Smooth muscle cell (in vitro differentiated cells): ENCODE measurements at regions not wholly inside any gene's neighbourhood (a gene's known extent, or its start where the extent isn't known, plus 50 kb on each side); places are given as distances from the start of the nearest gene placed in this dataset.

Source experiments
- DNase-seq: peaks from one replicate; lab custom pipeline; 2025; ENCODE audit not compliant: unreplicated experiment; lab: John Stamatoyannopoulos, UW
- H2AFZ ChIP-seq: fragments of 200-600 bp; sonication (generic); 2 replicates; pipeline ENCODE4 v1.6.0; 2016; ENCODE audit warnings: antibody characterized with exemption, low read depth, mild to moderate bottlenecking
- H3F3A ChIP-seq: fragments of 200-600 bp; sonication (generic); 2 replicates; pipeline ENCODE4 v1.6.0; 2017; ENCODE audit warnings: antibody characterized with exemption, low read depth
- H3K27ac ChIP-seq: fragments of 200-600 bp; sonication (generic); 2 replicates; pipeline ENCODE4 v1.5.1; 2016; ENCODE audit warnings: low read depth, mild to moderate bottlenecking
- H3K27me3 ChIP-seq: fragments of 200-600 bp; sonication (generic); 2 replicates; pipeline ENCODE4 v1.6.1; 2016; ENCODE audit warnings: low read depth, mild to moderate bottlenecking
- H3K36me3 ChIP-seq: fragments of 200-600 bp; sonication (generic); 2 replicates; pipeline ENCODE4 v1.5.1; 2016; ENCODE audit warnings: low read depth
- H3K4me1 ChIP-seq: fragments of 200-600 bp; sonication (generic); 2 replicates; pipeline ENCODE4 v1.5.1; 2016; ENCODE audit warnings: low read depth
- H3K4me2 ChIP-seq: fragments of 200-600 bp; sonication (generic); 2 replicates; pipeline ENCODE4 v1.6.0; 2016; ENCODE audit warnings: mild to moderate bottlenecking
- H3K4me3 ChIP-seq: fragments of 200-600 bp; sonication (generic); 2 replicates; pipeline ENCODE4 v1.5.1; 2016; ENCODE audit warnings: mild to moderate bottlenecking
- H3K79me2 ChIP-seq: fragments of 200-600 bp; sonication (generic); 2 replicates; pipeline ENCODE4 v1.6.0; 2016; ENCODE audit warnings: low read depth, mild to moderate bottlenecking
- H3K9ac ChIP-seq: fragments of 200-600 bp; sonication (generic); 2 replicates; pipeline ENCODE4 v1.6.0; 2016; ENCODE audit warnings: low read depth
- H3K9me3 ChIP-seq: fragments of 200-600 bp; sonication (generic); replicated peaks from 2 replicates; pipeline ENCODE4 v1.5.1; 2016; ENCODE audit warnings: low read depth
- H4K20me1 ChIP-seq: fragments of 200-600 bp; sonication (generic); 2 replicates; pipeline ENCODE4 v1.6.0; 2016; ENCODE audit warnings: low read depth
- CTCF ChIP-seq: fragments of 200-600 bp; sonication (generic); IDR thresholded peaks from 2 replicates; pipeline ENCODE4 v1.5.1; 2017; ENCODE audit warnings: borderline replicate concordance, mild to moderate bottlenecking, antibody characterized with exemption; ENCODE audit not compliant: insufficient read depth, poor library complexity, severe bottlenecking
- WGBS: methylation state at CpG from one replicate; pipeline ENCODE4 v1.1.7; 2016; ENCODE audit warnings: low lambda C conversion rate; 5-methylcytosine and 5-hydroxymethylcytosine counted together

GRCh38 chr14:49139593-49139992, 446.6 kb downstream of the RPS29 start:
- TF ChIP-seq CTCF, result no peak
- no peaks in the 10 kb centered on the region for H3K79me2 ChIP-seq
- no peaks in the 10 kb centered on the region for H4K20me1 ChIP-seq
- H3K36me3 ChIP-seq, result no peaks in the 10 kb centered on the region
- no peak overlapping the region for H3K9ac ChIP-seq
- H3K27me3 ChIP-seq, result no peaks in the 10 kb centered on the region
- 44% methylated on average over 1 of the region's 1 CpG for WGBS
- no peaks in the 10 kb centered on the region for H3F3A ChIP-seq
- H3K4me1 ChIP-seq, result no peaks in the 10 kb centered on the region
- H2AFZ ChIP-seq, result peak overlapping the region; percentile 36
- no peak overlapping the region for H3K4me3 ChIP-seq
- H3K9me3 ChIP-seq, result no peaks in the 10 kb centered on the region
- no peak for DNase-seq
- peak overlapping the region; percentile 6 for H3K27ac ChIP-seq
- no peak overlapping the region for H3K4me2 ChIP-seq

GRCh38 chr14:49134940-49135339, 451.2 kb downstream of the RPS29 start:
- no peak overlapping the region for H3K9ac ChIP-seq
- peak overlapping the region; percentile 36 for H3K4me2 ChIP-seq
- H3K4me3 ChIP-seq, result no peak overlapping the region
- H3K36me3 ChIP-seq, result no peaks in the 10 kb centered on the region
- peak overlapping the region; percentile 2 for H2AFZ ChIP-seq
- H3F3A ChIP-seq, result peaks cover 7% of the 10 kb centered on the region
- no peak for TF ChIP-seq CTCF
- no peaks in the 10 kb centered on the region for H3K9me3 ChIP-seq
- H3K27ac ChIP-seq, result no peak overlapping the region
- no peak for DNase-seq
- no peaks in the 10 kb centered on the region for H3K27me3 ChIP-seq
- H3K79me2 ChIP-seq, result no peaks in the 10 kb centered on the region
- WGBS, result 8% methylated on average over 3 of the region's 3 CpGs
- H4K20me1 ChIP-seq, result no peaks in the 10 kb centered on the region
- H3K4me1 ChIP-seq, result no peaks in the 10 kb centered on the region

GRCh38 chr14:49121246-49121645, 464.9 kb downstream of the RPS29 start:
- H3K79me2 ChIP-seq, result no peaks in the 10 kb centered on the region
- H2AFZ ChIP-seq, result no peak overlapping the region
- no peak for TF ChIP-seq CTCF
- no peak overlapping the region for H3K9ac ChIP-seq
- H3K36me3 ChIP-seq, result no peaks in the 10 kb centered on the region
- no peak overlapping the region for H3K4me2 ChIP-seq
- H3K4me3 ChIP-seq, result no peak overlapping the region
- H3K27me3 ChIP-seq, result no peaks in the 10 kb centered on the region
- no peaks in the 10 kb centered on the region for H4K20me1 ChIP-seq
- no peaks in the 10 kb centered on the region for H3K9me3 ChIP-seq
- 95% methylated on average over 5 of the region's 5 CpGs for WGBS
- no peak for DNase-seq
- H3F3A ChIP-seq, result no peaks in the 10 kb centered on the region
- H3K4me1 ChIP-seq, result no peaks in the 10 kb centered on the region
- no peak overlapping the region for H3K27ac ChIP-seq

GRCh38 chr14:49114161-49114893, 471.9 kb downstream of the RPS29 start:
- no peaks in the 10 kb centered on the region for H3K79me2 ChIP-seq
- TF ChIP-seq CTCF, result no peak
- no peaks in the 10 kb centered on the region for H3K4me1 ChIP-seq
- H3F3A ChIP-seq, result peaks cover 4% of the 10 kb centered on the region
- H2AFZ ChIP-seq, result peak overlapping the region; percentile 51
- WGBS, result 78% methylated on average over 6 of the region's 6 CpGs
- H3K9me3 ChIP-seq, result no peaks in the 10 kb centered on the region
- H3K27ac ChIP-seq, result peak overlapping the region; percentile 60
- H3K4me2 ChIP-seq, result peak overlapping the region; percentile 57
- H3K36me3 ChIP-seq, result no peaks in the 10 kb centered on the region
- H4K20me1 ChIP-seq, result no peaks in the 10 kb centered on the region
- DNase-seq, result no peak
- no peak overlapping the region for H3K4me3 ChIP-seq
- no peak overlapping the region for H3K9ac ChIP-seq
- H3K27me3 ChIP-seq, result no peaks in the 10 kb centered on the region
